H9 (cell line): ENCODE measurements at regions not wholly inside any gene's neighbourhood (a gene's known extent, or its start where the extent isn't known, plus 50 kb on each side); places are given as distances from the start of the nearest gene placed in this dataset.

Experiments
- DNase-seq: peaks from one replicate; pipeline ENCODE4 v3.0.0-alpha.2; 2017
- H2AFZ ChIP-seq: one replicate; pipeline ENCODE4 v1.6.1; 2013; ENCODE audit warnings: mild to moderate bottlenecking, low read length, control low read depth, moderate library complexity
- H2AK5ac ChIP-seq: 2 replicates; pipeline ENCODE4 v1.6.1; 2013; ENCODE audit warnings: low read length, control low read depth, mixed read lengths; ENCODE audit not compliant: insufficient read length
- H2BK120ac ChIP-seq: one replicate; pipeline ENCODE4 v1.6.1; 2013; ENCODE audit warnings: low read depth, mild to moderate bottlenecking, low read length, control low read depth, inconsistent platforms; ENCODE audit not compliant: poor library complexity, severe bottlenecking
- H2BK12ac ChIP-seq: 2 replicates; pipeline ENCODE4 v1.6.1; 2013; ENCODE audit warnings: low read length, control low read depth, mixed read lengths, low read depth; ENCODE audit not compliant: insufficient read length
- H2BK15ac ChIP-seq: 2 replicates; pipeline ENCODE4 v1.6.1; 2013; ENCODE audit warnings: low read depth, low read length, control low read depth
- H2BK20ac ChIP-seq: one replicate; pipeline ENCODE4 v1.6.1; 2013; ENCODE audit warnings: low read depth, mild to moderate bottlenecking, low read length, control low read depth, inconsistent platforms; ENCODE audit not compliant: poor library complexity, severe bottlenecking
- H2BK5ac ChIP-seq: 2 replicates; pipeline ENCODE4 v1.6.1; 2013; ENCODE audit warnings: low read length, control low read depth, mixed read lengths; ENCODE audit not compliant: insufficient read length
- H3K14ac ChIP-seq: 2 replicates; pipeline ENCODE4 v1.6.1; 2013; ENCODE audit warnings: low read length, control low read depth; ENCODE audit not compliant: insufficient read depth
- H3K18ac ChIP-seq: 2 replicates; pipeline ENCODE4 v1.6.1; 2013; ENCODE audit warnings: low read depth, mild to moderate bottlenecking, mixed read lengths, low read length, control low read depth; ENCODE audit not compliant: insufficient read length
- H3K23ac ChIP-seq: 2 replicates; pipeline ENCODE4 v1.6.1; 2013; ENCODE audit warnings: low read length, control low read depth, mixed read lengths, low read depth; ENCODE audit not compliant: insufficient read length
- H3K23me2 ChIP-seq: 2 replicates; pipeline ENCODE4 v1.6.1; 2013; ENCODE audit warnings: low read depth, mild to moderate bottlenecking, mixed read lengths, low read length, control low read depth; ENCODE audit not compliant: insufficient read length, poor library complexity, severe bottlenecking
- H3K27ac ChIP-seq: 2 replicates; pipeline ENCODE4 v1.5.1; 2013; ENCODE audit warnings: low read length, control low read depth, mixed read lengths, low read depth; ENCODE audit not compliant: insufficient read length
- H3K27me3 ChIP-seq: 2 replicates; pipeline ENCODE4 v1.6.1; 2013; ENCODE audit warnings: low read length, control low read depth, inconsistent platforms; ENCODE audit not compliant: insufficient read depth
- H3K4ac ChIP-seq: 2 replicates; pipeline ENCODE4 v1.6.1; 2013; ENCODE audit warnings: low read depth, mild to moderate bottlenecking, control low read depth, inconsistent platforms, low read length, moderate library complexity
- H3K4me1 ChIP-seq: 2 replicates; pipeline ENCODE4 v1.6.1; 2013; ENCODE audit warnings: low read length, control low read depth, inconsistent platforms; ENCODE audit not compliant: insufficient read depth
- H3K4me2 ChIP-seq: 2 replicates; pipeline ENCODE4 v1.6.1; 2013; ENCODE audit warnings: low read length, control low read depth, mixed read lengths; ENCODE audit not compliant: insufficient read length, insufficient read depth
- H3K56ac ChIP-seq: 2 replicates; pipeline ENCODE4 v1.6.1; 2013; ENCODE audit warnings: low read depth, mild to moderate bottlenecking, mixed read lengths, low read length, control low read depth; ENCODE audit not compliant: insufficient read length
- H3K79me1 ChIP-seq: 2 replicates; pipeline ENCODE4 v1.6.1; 2013; ENCODE audit warnings: low read depth, mild to moderate bottlenecking, moderate library complexity, low read length, control low read depth, inconsistent platforms; ENCODE audit not compliant: insufficient read depth, poor library complexity, severe bottlenecking
- H3K79me2 ChIP-seq: 2 replicates; pipeline ENCODE4 v1.6.1; 2013; ENCODE audit warnings: low read length, control low read depth, inconsistent platforms; ENCODE audit not compliant: insufficient read depth
- H3K9ac ChIP-seq: 2 replicates; pipeline ENCODE4 v1.6.1; 2013; ENCODE audit warnings: low read length, control low read depth, mixed read lengths; ENCODE audit not compliant: insufficient read length; ENCODE audit errors: extremely low read depth
- H3K9me3 ChIP-seq: one replicate; pipeline ENCODE4 v1.6.1; 2013; ENCODE audit warnings: low read depth, low read length, inconsistent platforms; ENCODE audit not compliant: control insufficient read depth
- H3T11ph ChIP-seq: one replicate; pipeline ENCODE4 v1.6.1; 2013; ENCODE audit warnings: mild to moderate bottlenecking, low read length, control low read depth, inconsistent platforms
- H4K20me1 ChIP-seq: one replicate; pipeline ENCODE4 v1.6.1; 2013; ENCODE audit not compliant: control insufficient read depth, insufficient read length, insufficient read depth
- H4K5ac ChIP-seq: 2 replicates; pipeline ENCODE4 v1.6.1; 2013; ENCODE audit warnings: low read depth, mild to moderate bottlenecking, mixed read lengths, low read length, control low read depth; ENCODE audit not compliant: insufficient read length
- H4K8ac ChIP-seq: replicated peaks from 2 replicates; pipeline ENCODE4 v1.6.1; 2013; ENCODE audit warnings: low read length, control low read depth, mixed read lengths, low read depth; ENCODE audit not compliant: insufficient read length
- H4K91ac ChIP-seq: 2 replicates; pipeline ENCODE4 v1.6.1; 2013; ENCODE audit warnings: low read depth, mild to moderate bottlenecking, moderate library complexity, mixed read lengths, low read length, control low read depth; ENCODE audit not compliant: insufficient read length
- H3K27ac Mint-ChIP-seq, 3 experiments: 2 replicates in 2 of 3; 3 replicates in 1 of 3; pipeline ENCODE4 v1.8.0; 2020 to 2021; ENCODE audit warnings: mixed read lengths in 3 of 3, mild to moderate bottlenecking in 1 of 3, moderate library complexity in 1 of 3
- H3K27me3 Mint-ChIP-seq: 2 replicates; pipeline ENCODE4 v1.8.0; 2021; ENCODE audit warnings: low read depth, mild to moderate bottlenecking, moderate library complexity, mixed read lengths
- H3K36me3 Mint-ChIP-seq, 3 experiments: 2 replicates in 2 of 3; 3 replicates in 1 of 3; pipeline ENCODE4 v1.8.0; 2020 to 2021; ENCODE audit warnings: low read depth in 3 of 3, mixed read lengths in 3 of 3; ENCODE audit not compliant: insufficient read depth in 1 of 3
- H3K4me1 Mint-ChIP-seq, 2 experiments: 2 replicates each; pipeline ENCODE4 v1.8.0; 2020; ENCODE audit warnings: mixed read lengths in 2 of 2
- H3K4me3 Mint-ChIP-seq, 2 experiments: 2 replicates in 1 of 2; 3 replicates in 1 of 2; pipeline ENCODE4 v1.8.0; 2020 to 2021; ENCODE audit warnings: mild to moderate bottlenecking in 2 of 2, mixed read lengths in 2 of 2, moderate library complexity in 1 of 2
- H3K9me3 Mint-ChIP-seq, 2 experiments: 2 replicates in 1 of 2; 3 replicates in 1 of 2; pipeline ENCODE4 v1.8.0; 2020; ENCODE audit warnings: mild to moderate bottlenecking in 2 of 2, mixed read lengths in 2 of 2, moderate library complexity in 1 of 2
- CTCF ChIP-seq: fragments of 200-600 bp; sonication (generic); conservative IDR thresholded peaks from 3 replicates; pipeline ENCODE4 v1.8.0; 2021; ENCODE audit warnings: antibody characterized with exemption, mild to moderate bottlenecking
- WGBS: extraction: QIAGEN DNeasy Blood & Tissue Kit; methylation state at CpG from one replicate; pipeline ENCODE4 v1.1.7; 2013; ENCODE audit warnings: missing lambda C conversion rate, low lambda C conversion rate, mixed read lengths; ENCODE audit not compliant: insufficient read length; ENCODE audit errors: extremely low coverage; 5-methylcytosine and 5-hydroxymethylcytosine counted together

GRCh38 chr3:184635774-184636173 lies 74.2 kb downstream of the EPHB3 start:
- H3K27ac ChIP-seq, result no peak overlapping the region
- H3K27me3 Mint-ChIP-seq, result peaks cover 21% of the 10 kb centered on the region

More at GRCh38 chr3:184635774-184636173, 74.2 kb downstream of the EPHB3 start:
- Histone ChIP-seq H2BK5ac (no peak overlapping the region), H3K4ac (no peak overlapping the region), H3K79me2 (no peaks in the 10 kb centered on the region), H3K9ac (no peak overlapping the region), H4K5ac (no peak overlapping the region), H2BK20ac (no peak overlapping the region), H2BK12ac (no peak overlapping the region), H3K23me2 (no peaks in the 10 kb centered on the region), H4K20me1 (no peaks in the 10 kb centered on the region), H3K56ac (no peak overlapping the region), H3K27me3 (peaks cover 2% of the 10 kb centered on the region; the same call in 1 of the 2 replicates), H3K79me1 (no peaks in the 10 kb centered on the region), H3K4me2 (no peak overlapping the region), H4K8ac (no peak overlapping the region), H3K18ac (peak overlapping the region; percentile 7), H3K4me1 (peaks cover 2% of the 10 kb centered on the region; the same call in 1 of the 2 replicates), H2AFZ (no peak overlapping the region), H2BK120ac (no peak overlapping the region), H2AK5ac (no peak overlapping the region), H3K23ac (no peak overlapping the region), H3K9me3 (no peaks in the 10 kb centered on the region), H3T11ph (no peak overlapping the region), H4K91ac (no peak overlapping the region), H3K14ac (no peak overlapping the region; the same call in 1 of the 2 replicates), H2BK15ac (no peak overlapping the region)
- no peak overlapping the region for H3K4me3 Mint-ChIP-seq
- no peaks in the 10 kb centered on the region for H3K36me3 Mint-ChIP-seq
- H3K4me1 Mint-ChIP-seq, result peaks cover 35 to 51% of the 10 kb centered on the region in 2 experiments
- no CpG with 5 or more reads among the region's 13 CpGs for WGBS
- no peaks in the 10 kb centered on the region; a peak in 2 of 5 replicates for H3K9me3 Mint-ChIP-seq
- no peak for TF ChIP-seq CTCF
- peak overlapping the region in 1 of 3 experiments; percentile 0; a peak in 1 of 7 replicates for H3K27ac Mint-ChIP-seq
- no peak for DNase-seq
